Vagina (tissue), 2 donors: ENCODE measurements at regions not wholly inside any gene's neighbourhood (a gene's known extent, or its start where the extent isn't known, plus 50 kb on each side); places are given as distances from the start of the nearest gene placed in this dataset.

ENCODE experiments used
- DNase-seq, 2 donors: peaks; one replicate each; pipeline ENCODE4 v3.0.0-alpha.2; 2017; ENCODE audit errors: extremely low spot score in 2 of 2
- H3K27ac ChIP-seq: fragments of 200-600 bp; sonication (generic); one replicate; pipeline ENCODE4 v1.5.1; 2019
- H3K27me3 ChIP-seq: fragments of 200-600 bp; sonication (generic); one replicate; pipeline ENCODE4 v1.5.1; 2019
- H3K36me3 ChIP-seq, 2 donors: fragments of 200-600 bp; sonication (generic); one replicate each; pipeline ENCODE4 v1.5.1; 2017 to 2019
- H3K4me1 ChIP-seq: fragments of 200-600 bp; sonication (generic); one replicate; pipeline ENCODE4 v1.5.1; 2019
- H3K4me3 ChIP-seq, 2 donors: fragments of 200-600 bp; sonication (generic); 1 replicate in 1 of 2; 2 replicates in 1 of 2; pipeline ENCODE4 v1.5.1; 2016 to 2019
- H3K9me3 ChIP-seq: fragments of 200-600 bp; sonication (generic); one replicate; pipeline ENCODE4 v1.5.1; 2019
- POLR2A ChIP-seq, 2 donors: fragments of 450-650 bp; IDR thresholded peaks; one replicate each; pipeline ENCODE4 v1.6.1; 2017; ENCODE audit warnings: antibody characterized with exemption in 2 of 2, mild to moderate bottlenecking in 2 of 2, moderate library complexity in 2 of 2
- POLR2AphosphoS5 ChIP-seq, 2 donors: sonication (generic); formaldehyde crosslinking; IDR thresholded peaks; one replicate each; pipeline ENCODE4 v1.9.0; 2017; ENCODE audit warnings: antibody characterized with exemption in 2 of 2, mild to moderate bottlenecking in 2 of 2, low read depth in 1 of 2; ENCODE audit not compliant: insufficient read depth in 1 of 2
- intact Hi-C: fragments of 100-400 bp; cut with DNase I; formaldehyde crosslinking; loops from one replicate; pipeline ENCODE4 v1.15.1; 2023
- TF ChIP-seq, protein P1 (sequence below), 3 experiments: fragments of 450-650 bp in 2 of 3; fragments of 200-600 bp in 1 of 3; sonication (generic) in 1 of 3; IDR thresholded peaks; one replicate each; pipeline ENCODE4 v1.5.1; 2017 to 2019; ENCODE audit warnings: antibody characterized with exemption in 3 of 3, mild to moderate bottlenecking in 2 of 3, moderate library complexity in 2 of 3

DNA sequence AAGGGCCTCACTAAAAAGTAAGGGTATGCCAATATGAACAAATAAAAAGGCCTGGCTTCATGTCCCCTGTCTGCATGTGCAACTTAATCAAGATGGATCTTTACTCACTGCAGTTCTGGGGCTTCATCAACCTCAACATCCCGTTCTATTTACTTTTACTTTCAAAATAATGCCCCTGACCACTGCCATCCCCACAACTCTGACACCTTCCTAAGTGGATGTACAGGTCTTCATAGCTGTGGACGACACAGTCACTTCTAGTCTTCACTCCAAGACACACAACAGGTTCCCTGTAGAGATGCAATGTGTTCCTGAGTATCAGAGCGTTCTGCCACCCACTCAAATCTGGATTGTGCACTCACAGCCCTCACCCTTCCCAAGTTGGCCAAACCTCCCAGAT lies 136.1 kb downstream of the ENC1 start:
- DNase-seq, result no peak
- intact Hi-C loops, result no loop called here
- TF ChIP-seq, protein P1, sequence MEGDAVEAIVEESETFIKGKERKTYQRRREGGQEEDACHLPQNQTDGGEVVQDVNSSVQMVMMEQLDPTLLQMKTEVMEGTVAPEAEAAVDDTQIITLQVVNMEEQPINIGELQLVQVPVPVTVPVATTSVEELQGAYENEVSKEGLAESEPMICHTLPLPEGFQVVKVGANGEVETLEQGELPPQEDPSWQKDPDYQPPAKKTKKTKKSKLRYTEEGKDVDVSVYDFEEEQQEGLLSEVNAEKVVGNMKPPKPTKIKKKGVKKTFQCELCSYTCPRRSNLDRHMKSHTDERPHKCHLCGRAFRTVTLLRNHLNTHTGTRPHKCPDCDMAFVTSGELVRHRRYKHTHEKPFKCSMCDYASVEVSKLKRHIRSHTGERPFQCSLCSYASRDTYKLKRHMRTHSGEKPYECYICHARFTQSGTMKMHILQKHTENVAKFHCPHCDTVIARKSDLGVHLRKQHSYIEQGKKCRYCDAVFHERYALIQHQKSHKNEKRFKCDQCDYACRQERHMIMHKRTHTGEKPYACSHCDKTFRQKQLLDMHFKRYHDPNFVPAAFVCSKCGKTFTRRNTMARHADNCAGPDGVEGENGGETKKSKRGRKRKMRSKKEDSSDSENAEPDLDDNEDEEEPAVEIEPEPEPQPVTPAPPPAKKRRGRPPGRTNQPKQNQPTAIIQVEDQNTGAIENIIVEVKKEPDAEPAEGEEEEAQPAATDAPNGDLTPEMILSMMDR (IDR thresholded peaks at IDR 0.05), result no peak
- Histone ChIP-seq H3K4me3 (no peak overlapping the region), H3K4me1 (no peaks in the 10 kb centered on the region), H3K9me3 (no peaks in the 10 kb centered on the region), H3K27me3 (no peaks in the 10 kb centered on the region), H3K27ac (no peak overlapping the region), H3K36me3 (no peaks in the 10 kb centered on the region)

DNA sequence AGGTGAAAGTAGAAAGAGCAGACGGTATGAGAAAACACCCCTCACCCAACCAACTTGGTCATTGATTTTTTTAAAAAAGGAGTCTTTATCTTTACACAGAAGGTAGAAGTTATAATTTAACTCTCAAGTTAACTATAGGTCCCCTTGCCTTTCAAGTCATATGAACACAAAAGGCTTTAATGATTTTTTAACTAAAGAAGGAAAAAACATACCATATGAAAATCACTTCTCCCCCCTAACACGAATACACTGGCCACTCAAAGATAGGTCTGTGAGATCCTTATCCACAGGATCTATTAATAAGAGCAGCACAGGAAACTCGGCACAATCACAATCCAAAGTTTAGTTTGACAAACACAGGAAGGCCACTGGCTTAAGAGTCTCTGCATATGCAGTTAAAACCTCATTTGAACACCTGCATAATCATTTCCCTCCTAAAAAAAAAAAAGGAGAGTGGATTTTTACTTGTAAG lies 138.0 kb downstream of the ENC1 start:
- TF ChIP-seq, protein P1 (IDR thresholded peaks at IDR 0.05), result no peak
- TF ChIP-seq POLR2A (IDR thresholded peaks at IDR 0.05), result no peak
- TF ChIP-seq POLR2AphosphoS5 (IDR thresholded peaks at IDR 0.05; ENCODE audit: insufficient read depth in 1 of 2, low read depth in 1 of 2), result no peak
- no peaks in the 10 kb centered on the region for H3K36me3 ChIP-seq
- no peaks in the 10 kb centered on the region for H3K4me1 ChIP-seq
- no peaks in the 10 kb centered on the region for H3K27me3 ChIP-seq
- DNase-seq, result no peak
- no peaks in the 10 kb centered on the region for H3K9me3 ChIP-seq
- H3K4me3 ChIP-seq, result no peak overlapping the region
- intact Hi-C loops, result no loop called here
- no peak overlapping the region for H3K27ac ChIP-seq

DNA sequence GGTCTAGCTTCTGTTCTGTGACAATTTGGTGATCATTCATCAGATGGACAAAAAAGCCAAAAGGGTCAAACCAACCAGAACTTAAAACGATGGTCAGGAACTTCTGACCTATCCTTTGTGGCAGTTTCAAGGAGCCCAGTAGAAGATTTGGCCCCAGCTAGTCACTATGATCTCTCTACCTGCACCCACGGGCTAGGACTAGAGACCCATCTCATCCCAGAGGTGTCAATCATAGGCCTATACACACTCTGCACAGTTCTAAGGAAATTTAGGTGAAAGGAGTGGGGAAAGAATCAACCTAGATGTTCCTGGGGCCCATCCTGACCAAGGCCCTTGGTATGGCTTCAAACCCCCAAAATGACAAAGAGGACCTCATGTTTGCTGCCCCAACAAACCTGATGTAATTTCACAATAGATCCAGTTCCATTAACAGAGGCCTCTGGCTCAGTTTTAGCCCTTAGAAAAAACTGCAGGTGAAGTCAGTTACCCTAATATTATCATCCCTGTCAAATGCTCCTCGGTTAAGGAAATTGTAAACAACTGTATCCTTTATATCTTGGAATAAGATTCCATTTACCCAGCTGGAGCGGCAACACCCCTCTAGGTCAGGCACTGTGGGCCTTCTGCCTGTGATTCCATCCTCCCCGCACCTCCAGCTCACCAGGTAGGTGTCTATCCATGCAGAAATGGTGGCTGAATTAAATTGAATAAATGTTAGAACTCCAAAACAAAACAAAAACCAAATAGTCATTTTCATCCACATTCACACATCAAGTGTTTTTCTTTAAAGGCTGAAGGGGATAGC lies 138.7 kb downstream of the ENC1 start:
- no peak overlapping the region for H3K27ac ChIP-seq
- no peak for DNase-seq
- TF ChIP-seq POLR2A (IDR thresholded peaks at IDR 0.05), result no peak
- TF ChIP-seq, protein P1 (IDR thresholded peaks at IDR 0.05), result no peak
- no peak for TF ChIP-seq POLR2AphosphoS5 (IDR thresholded peaks at IDR 0.05; ENCODE audit: insufficient read depth in 1 of 2, low read depth in 1 of 2)
- H3K4me1 ChIP-seq, result no peaks in the 10 kb centered on the region
- H3K9me3 ChIP-seq, result no peaks in the 10 kb centered on the region
- no peaks in the 10 kb centered on the region for H3K27me3 ChIP-seq
- H3K4me3 ChIP-seq, result no peak overlapping the region
- intact Hi-C loops, result no loop called here
- H3K36me3 ChIP-seq, result no peaks in the 10 kb centered on the region

DNA sequence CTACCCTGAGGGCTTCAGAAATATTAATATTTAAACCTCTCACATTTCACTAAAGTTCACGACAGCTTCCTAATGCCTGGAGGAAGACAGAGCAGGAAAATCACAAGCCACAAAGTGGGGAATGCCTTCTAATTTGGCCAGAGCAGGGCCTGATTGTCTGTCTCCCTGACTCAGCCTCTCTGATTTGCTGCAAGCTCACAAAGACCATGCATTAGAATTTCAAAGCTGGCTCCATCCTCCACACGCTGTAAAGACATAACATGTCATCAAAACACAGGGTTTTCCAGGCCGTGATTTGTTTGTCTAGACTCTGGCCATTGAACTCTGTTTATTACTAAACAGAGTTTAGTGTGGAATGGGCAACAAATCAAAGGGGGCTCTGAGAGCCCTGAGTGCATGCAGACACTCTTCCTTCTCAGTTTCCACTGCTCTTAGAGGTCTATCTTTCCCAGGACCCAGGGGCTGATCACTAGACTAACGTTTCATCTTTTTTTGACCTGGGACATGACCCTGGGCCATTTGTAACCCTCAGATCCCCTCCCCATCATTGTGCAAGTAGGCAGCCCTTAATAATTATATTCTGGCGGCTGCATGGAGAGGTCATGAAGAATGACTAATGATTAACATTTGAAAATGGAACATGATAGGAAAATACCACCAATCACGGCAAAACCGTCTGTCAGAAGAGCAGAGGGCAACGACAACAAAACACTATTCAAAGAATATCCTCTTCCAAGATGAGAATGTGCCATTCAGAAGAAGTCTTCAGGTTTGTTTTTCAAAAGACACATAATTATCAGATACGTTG lies 140.2 kb downstream of the ENC1 start:
- intact Hi-C loops, result no loop called here
- no peak overlapping the region for H3K4me3 ChIP-seq
- TF ChIP-seq, protein P1 (IDR thresholded peaks at IDR 0.05), result no peak
- TF ChIP-seq POLR2AphosphoS5 (IDR thresholded peaks at IDR 0.05; ENCODE audit: insufficient read depth in 1 of 2, low read depth in 1 of 2) (no peak), POLR2A (IDR thresholded peaks at IDR 0.05) (no peak)
- no peaks in the 10 kb centered on the region for H3K4me1 ChIP-seq
- H3K27ac ChIP-seq, result no peak overlapping the region
- DNase-seq, result no peak
- no peaks in the 10 kb centered on the region for H3K27me3 ChIP-seq
- no peaks in the 10 kb centered on the region for H3K36me3 ChIP-seq
- H3K9me3 ChIP-seq, result no peaks in the 10 kb centered on the region
